ENCODE measurements at regions not wholly inside any gene's neighbourhood (a gene's known extent, or its start where the extent isn't known, plus 50 kb on each side); places are given as distances from the start of the nearest gene placed in this dataset.
"Not testable (repeated sequence)": the region's sequence is repeated elsewhere in the genome, so short reads cannot be mapped to it uniquely, and the experiment has no call there.

GRCh38 chr7:130789436-130789835 lies 55.4 kb upstream of the KLF14 start:
- peak; percentile 54 for DNase-seq

- no peak for DNase-seq
Measured at GRCh38 chr7:130791746-130792145, 57.7 kb upstream of the KLF14 start.

DNA sequence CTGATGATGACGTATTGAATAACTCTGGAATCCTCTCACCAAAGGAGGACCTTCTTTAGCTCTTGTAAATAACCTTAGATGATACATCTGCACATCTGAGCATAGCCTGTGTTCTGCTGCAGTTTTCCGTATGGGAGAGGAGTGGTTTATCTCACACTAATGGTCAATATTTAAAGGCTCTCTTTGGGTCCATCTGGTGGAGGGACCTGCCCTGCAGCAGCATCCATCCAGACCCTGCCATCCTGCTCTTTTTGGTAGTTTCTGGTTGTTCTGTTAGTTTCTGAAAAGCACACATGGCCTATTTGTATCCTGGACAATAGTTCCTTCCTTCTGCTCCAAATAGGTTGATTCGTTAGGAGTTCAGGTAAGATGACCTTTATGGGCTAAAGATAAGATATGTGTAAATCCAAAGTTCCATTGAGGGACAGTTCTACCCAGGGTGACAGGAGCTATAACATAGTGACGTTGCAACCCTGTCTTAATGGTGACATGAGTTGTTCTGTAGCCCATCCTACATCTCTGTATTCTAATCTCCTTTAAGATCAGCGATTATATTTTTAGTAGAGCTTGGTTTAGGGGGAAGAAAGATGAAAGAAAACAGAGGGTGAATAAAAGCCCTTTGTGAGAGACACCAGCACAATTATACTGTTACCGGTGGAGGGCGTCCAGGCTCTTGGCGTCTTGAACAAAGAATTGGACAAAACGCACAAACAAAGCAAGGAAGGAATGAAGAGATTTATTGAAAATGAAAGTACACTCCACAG lies 60.0 kb upstream of the KLF14 start:
- DNase-seq: no peak

DNA sequence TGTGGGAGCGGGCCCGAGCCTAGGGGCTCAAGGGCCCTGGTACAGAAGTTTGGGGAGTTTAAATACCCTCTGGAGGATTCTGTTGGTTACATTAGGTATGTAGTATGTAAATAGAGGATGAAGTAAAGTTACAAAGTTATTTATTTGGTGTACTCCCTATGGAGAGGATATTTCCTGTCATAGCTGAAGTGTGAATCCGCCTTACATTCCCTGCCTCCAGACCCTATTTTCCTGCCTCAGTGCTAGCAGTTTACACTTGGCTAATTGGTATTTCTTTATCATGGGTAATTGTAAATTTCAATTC lies 60.6 kb upstream of the KLF14 start:
- DNase-seq: no peak

DNA sequence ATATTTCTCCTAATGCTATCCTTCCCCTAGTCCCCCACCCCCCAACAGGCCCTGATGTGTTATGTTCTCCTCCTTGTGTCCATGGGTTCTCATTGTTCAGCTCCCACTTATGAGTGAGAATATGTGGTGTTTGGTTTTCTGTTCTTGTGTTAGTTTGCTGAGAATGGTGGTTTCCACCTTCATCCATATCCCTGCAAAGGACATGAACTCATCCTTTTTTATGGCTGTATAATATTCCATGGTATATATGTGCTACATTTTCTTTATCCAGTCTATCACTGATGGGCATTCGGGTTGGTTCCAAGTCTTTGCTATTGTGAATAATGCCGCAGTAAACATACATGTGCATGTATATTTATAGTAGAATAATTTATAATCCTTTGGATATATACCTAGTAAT lies 62.4 kb upstream of the KLF14 start:
- not testable (repeated sequence) for DNase-seq

- no peak for DNase-seq
Measured at GRCh38 chr7:130803127-130803526, 69.1 kb upstream of the KLF14 start.

- DNase-seq: no peak
Measured at GRCh38 chr7:130804220-130804619, 70.2 kb upstream of the KLF14 start.

DNA sequence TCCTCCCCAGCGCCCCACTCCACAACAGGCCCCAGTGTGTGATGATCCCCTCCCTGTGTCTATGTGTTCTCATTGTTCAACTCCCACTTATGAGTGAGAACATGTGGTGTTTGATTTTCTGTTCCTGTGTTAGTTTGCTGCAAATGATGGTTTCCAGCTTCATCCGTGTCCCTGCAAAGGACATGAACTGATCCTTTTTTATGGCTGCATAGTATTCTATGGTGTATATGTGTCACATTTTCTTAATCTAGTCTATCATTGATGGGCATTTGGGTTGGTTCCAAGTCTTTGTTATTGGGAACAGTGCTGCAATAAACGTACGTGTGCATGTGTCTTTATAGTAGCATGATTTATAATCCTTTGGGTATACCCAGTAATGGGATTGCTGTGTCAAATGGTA lies 78.8 kb upstream of the KLF14 start:
- DNase-seq: not testable (repeated sequence)

DNA sequence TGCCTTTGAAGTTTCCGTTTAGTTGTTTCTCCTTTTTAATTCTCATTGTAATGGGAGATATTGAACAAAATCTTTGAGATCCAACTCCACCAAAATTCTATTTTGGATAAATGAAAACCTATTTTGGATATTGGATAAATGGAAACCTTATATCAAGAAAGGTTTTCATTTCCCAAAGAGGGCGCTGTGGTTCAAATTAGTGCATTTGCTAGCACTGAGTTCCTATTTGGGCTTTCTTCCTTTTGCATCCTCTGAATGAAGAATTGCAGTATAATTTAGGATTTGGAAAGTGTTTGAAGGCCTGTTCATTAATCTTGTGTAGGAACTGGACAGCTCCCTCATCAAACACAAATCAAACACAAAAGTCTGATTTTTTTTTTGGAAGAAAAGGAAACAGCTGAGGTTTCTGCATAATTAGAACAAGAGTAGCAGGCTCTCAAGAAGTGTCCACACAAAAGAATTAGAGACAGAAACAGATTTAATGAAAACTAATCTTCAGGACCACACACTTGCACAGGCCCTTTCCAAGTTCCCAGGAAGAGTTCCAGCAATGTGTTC lies 80.8 kb upstream of the KLF14 start:
- peak; percentile 33 for DNase-seq

DNA sequence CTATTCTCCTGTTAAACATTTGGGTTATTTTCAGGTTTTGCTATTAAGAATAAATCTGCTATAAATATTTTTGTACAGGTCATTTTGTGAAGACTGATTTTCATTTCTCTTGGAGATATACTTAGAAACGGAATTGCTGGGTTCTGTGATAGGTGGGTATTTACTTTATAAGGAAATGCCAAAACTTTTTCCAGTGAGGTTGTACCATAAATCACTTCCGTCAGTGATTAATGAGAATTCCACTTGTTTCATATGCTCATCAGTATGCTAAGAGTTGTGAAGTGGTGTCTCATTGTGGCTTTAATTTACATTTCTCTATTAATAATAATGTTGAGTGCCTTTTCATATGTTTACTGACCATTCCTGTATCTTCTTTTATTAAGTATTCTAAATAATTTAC lies 84.0 kb upstream of the KLF14 start:
- DNase-seq: no peak

- no peak for DNase-seq
Measured at GRCh38 chr7:130821864-130822263, 87.9 kb upstream of the KLF14 start.

GRCh38 chr7:130822642-130823041 lies 88.6 kb upstream of the KLF14 start:
- DNase-seq: peak; percentile 57

GRCh38 chr7:130823060-130823459 lies 89.1 kb upstream of the KLF14 start:
- DNase-seq: no peak

DNA sequence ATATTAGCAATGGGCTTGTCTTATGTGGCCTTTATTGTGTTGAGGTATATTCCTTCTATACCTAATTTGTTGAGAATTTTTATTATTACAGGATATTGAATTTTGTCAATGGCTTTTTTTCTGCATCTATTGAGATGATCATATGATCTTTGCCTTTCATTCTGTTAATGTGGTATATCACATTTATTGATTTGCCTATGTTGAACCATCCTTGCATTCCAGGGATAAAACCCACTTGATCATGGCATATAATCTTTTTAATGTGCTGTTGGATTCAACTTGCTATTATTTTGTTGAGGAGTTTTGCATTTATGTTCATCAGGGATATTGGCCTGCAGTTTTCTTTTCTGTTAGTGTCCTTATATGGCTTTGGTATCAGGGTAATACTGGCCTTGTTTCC lies 91.8 kb upstream of the KLF14 start:
- no peak for DNase-seq

DNA sequence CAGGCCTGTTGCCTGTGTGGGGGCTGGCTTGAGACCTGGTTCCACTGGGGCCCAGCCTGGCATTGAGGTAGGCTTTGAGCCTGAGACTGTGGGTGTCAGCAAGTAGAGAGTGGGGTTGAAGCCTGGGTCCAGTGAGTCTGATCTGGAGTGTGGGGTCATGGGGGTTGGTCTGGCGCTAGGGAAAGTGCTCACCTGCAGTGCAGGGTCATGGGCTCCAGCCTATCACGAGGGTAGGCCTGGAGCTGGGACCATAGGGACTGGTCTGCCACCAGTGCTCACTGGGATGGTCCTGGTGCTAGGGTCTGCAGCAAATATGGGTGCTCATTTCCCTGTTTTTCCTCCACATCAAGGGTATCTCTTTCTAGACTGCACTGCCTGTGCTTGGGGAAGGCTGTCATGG lies 95.4 kb upstream of the KLF14 start:
- DNase-seq: no peak

DNA sequence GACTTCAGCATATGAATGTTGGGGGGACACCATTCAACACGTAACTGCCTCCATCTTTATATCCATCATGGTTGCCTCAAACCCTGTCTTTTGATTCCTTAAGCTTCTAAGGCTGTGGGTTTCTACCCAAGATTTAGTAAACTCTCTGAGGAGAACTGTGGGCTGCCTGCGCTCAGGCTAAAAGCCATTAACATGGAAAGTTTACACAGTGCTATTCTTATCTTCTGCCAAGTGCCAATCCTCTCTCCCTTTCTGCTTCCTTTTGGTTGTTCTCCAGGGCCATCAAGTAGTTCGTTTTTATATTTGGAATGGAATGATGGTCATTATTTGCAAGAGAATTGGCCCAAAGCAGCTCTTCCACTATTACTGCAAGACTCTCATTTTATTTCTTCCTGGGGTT lies 97.3 kb upstream of the KLF14 start:
- DNase-seq: no peak

- DNase-seq: peak; percentile 19
Measured at GRCh38 chr7:130831817-130832481, 97.9 kb upstream of the KLF14 start.

DNA sequence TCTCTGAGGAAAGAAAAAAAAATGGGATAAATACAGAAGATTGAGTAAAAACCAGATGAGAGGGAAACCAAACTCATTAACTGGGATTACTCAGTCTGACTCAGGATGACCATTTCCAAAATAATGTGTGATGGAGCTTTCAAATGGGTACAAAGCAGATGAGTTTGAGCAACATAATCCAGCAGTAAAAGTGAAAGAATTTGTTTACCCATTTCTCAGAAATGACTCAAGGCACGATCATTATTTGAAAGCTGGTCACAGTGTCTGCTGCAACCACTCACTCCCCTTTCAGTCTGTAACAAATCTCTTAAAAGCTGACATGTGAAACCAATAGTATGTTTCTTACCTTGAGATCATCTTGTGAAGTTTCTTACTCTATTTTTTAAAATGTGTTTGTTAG lies 104.7 kb upstream of the KLF14 start:
- peak; percentile 49 for DNase-seq

DNA sequence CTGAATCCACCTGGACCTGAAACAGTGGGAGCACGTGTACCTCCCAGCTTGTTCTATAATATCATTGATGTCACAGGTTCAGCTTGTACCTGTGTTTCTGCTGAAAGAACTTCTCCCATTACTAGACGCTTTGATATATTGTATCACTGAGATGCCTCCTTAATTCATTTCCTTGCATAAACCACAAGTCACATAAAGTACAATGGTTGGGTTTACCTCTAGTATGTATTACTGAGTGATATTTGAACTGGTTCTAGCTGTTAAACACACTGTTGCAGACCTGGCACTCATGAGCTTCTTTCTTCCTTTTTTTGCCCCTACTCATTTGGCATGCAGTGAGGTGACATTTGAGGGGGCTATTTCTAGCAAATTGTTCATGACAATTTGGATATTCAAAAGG lies 106.6 kb upstream of the KLF14 start:
- no peak for DNase-seq

DNA sequence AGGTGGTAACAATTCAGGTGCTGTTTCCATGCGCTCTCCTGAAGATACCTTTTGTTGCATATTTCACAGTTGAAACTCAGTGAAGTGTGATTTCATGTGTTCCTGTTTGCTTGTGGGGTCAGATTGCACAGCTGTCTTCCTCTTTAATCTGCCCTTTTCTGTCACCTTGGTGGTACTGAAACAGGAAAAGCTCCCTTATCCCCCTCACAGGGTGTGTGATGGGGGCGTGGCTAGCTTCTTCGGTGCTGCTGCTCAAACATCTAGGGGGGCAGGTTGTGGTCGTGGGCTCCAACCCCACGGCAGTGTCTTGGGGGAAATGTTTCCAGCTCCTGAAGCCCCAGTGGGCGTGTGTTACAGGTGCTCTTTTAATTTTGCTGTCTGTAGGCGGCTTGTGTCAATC lies 107.4 kb upstream of the KLF14 start:
- DNase-seq: no peak

GRCh38 chr7:130843703-130844102 lies 109.7 kb upstream of the KLF14 start:
- no peak for DNase-seq

DNA sequence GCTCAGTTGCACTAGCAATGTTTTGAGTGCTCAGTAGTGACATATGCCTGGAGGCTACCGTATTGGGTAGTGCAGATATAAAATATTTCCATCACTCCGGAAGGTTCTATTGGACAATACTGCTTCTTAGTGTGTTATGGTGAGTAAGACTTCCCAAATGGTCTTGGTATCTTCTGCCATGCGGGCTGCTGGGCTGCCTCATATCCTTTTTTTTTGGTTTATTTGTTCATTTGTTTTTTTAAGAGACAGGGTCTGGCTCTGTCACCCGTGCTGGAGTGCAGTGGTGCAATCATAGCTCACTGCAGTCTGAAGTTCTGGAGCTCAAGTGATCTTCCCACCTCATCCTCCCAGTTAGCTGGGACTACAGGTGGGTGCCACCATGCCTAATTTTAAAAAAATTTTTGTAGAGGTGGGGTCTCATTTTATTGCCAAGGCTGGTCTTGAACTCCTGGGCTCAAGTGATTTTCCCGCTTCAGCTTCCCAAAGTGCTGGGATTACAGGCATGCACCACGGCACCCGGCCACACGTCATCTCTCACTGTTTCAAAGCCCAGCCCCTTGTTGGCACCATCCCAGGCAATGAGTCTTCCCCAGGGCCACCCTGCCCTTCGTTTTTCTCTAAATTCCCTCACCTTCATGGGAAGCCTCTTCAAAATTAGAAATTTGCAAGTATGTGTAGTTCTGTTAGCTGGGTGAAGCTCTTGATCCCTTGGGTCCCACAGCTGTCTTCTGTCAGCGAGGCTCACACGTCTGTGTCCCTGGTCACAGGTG lies 111.0 kb upstream of the KLF14 start:
- DNase-seq: no peak

- DNase-seq: no peak
Measured at GRCh38 chr7:130845581-130846085, 111.6 kb upstream of the KLF14 start.

GRCh38 chr7:130849604-130850003 lies 115.6 kb upstream of the KLF14 start:
- DNase-seq: no peak

Data from inflammatory macrophage treated with lipopolysaccharide for 4 hours (primary cell).